PC-9 (cell line): ENCODE measurements at regions not wholly inside any gene's neighbourhood (a gene's known extent, or its start where the extent isn't known, plus 50 kb on each side); places are given as distances from the start of the nearest gene placed in this dataset.

ENCODE experiments used
- EZH2 ChIP-seq: fragments of 200-600 bp; sonication (generic); IDR thresholded peaks from 2 replicates; pipeline ENCODE4 v1.8.0; 2017; ENCODE audit warnings: antibody characterized with exemption, low read depth
- TF ChIP-seq, protein P1 (sequence below): fragments of 200-600 bp; sonication (generic); conservative IDR thresholded peaks from 2 replicates; pipeline ENCODE4 v1.6.1; 2017; ENCODE audit warnings: mixed run types, antibody characterized with exemption, mild to moderate bottlenecking, moderate library complexity

DNA sequence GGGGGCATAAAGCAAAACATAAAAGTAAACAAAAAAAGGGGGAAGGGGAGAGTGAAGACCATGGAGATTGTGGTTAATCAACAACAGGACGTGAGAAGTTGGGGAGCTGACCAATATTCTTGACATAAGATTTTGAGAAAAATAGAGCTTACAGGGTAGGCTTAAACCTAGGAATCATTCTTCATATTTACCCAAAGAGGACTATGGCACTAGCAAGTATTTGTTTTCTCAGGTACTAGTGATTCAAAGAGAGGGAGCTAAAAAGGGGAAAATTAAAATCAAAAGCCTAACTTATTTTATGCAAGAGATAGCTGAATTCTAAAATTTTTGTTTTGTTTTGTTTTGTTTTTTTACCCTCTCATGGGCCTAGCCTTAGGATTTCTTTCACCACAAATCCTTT is 427.5 kb downstream of the PIK3R1 start:
- TF ChIP-seq, protein P1, sequence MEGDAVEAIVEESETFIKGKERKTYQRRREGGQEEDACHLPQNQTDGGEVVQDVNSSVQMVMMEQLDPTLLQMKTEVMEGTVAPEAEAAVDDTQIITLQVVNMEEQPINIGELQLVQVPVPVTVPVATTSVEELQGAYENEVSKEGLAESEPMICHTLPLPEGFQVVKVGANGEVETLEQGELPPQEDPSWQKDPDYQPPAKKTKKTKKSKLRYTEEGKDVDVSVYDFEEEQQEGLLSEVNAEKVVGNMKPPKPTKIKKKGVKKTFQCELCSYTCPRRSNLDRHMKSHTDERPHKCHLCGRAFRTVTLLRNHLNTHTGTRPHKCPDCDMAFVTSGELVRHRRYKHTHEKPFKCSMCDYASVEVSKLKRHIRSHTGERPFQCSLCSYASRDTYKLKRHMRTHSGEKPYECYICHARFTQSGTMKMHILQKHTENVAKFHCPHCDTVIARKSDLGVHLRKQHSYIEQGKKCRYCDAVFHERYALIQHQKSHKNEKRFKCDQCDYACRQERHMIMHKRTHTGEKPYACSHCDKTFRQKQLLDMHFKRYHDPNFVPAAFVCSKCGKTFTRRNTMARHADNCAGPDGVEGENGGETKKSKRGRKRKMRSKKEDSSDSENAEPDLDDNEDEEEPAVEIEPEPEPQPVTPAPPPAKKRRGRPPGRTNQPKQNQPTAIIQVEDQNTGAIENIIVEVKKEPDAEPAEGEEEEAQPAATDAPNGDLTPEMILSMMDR = no peak
- TF ChIP-seq EZH2 = no peak
